HG03354 (cell line): ENCODE measurements at regions not wholly inside any gene's neighbourhood (a gene's known extent, or its start where the extent isn't known, plus 50 kb on each side); places are given as distances from the start of the nearest gene placed in this dataset.

Source experiments
- ATAC-seq: cut with Tn5 transposase; IDR thresholded peaks from one replicate; pipeline ENCODE4 v1.9.1; 2021; ENCODE audit warnings: mild to moderate bottlenecking; ENCODE audit not compliant: unreplicated experiment, poor library complexity, severe bottlenecking

GRCh38 chrX:45769761-45770582 is 569.3 kb upstream of the DIPK2B start:
- ATAC-seq, result peak; percentile 88

- no peak for ATAC-seq
Observed at GRCh38 chrX:45768666-45769236, 568.1 kb upstream of the DIPK2B start.

GRCh38 chrX:45766981-45767501 is 566.4 kb upstream of the DIPK2B start:
- no peak for ATAC-seq

GRCh38 chrX:45765767-45766166 is 565.1 kb upstream of the DIPK2B start:
- ATAC-seq, result no peak

GRCh38 chrX:45765281-45765680 is 564.6 kb upstream of the DIPK2B start:
- no peak for ATAC-seq

- ATAC-seq, result no peak
Observed at GRCh38 chrX:45762699-45763647, 562.3 kb upstream of the DIPK2B start.

GRCh38 chrX:45761920-45762319 is 561.2 kb upstream of the DIPK2B start:
- no peak for ATAC-seq

- no peak for ATAC-seq
Observed at GRCh38 chrX:45760187-45760742, 559.6 kb upstream of the DIPK2B start.

- ATAC-seq, result peak; percentile 83
Observed at GRCh38 chrX:45758738-45759397, 558.2 kb upstream of the DIPK2B start.

- ATAC-seq, result peak; percentile 37
Observed at GRCh38 chrX:45758319-45758718, 557.6 kb upstream of the DIPK2B start.

- ATAC-seq, result no peak
Observed at GRCh38 chrX:45757272-45757671, 556.6 kb upstream of the DIPK2B start.

GRCh38 chrX:45756557-45756956 is 555.9 kb upstream of the DIPK2B start:
- ATAC-seq, result no peak

- no peak for ATAC-seq
Observed at GRCh38 chrX:45755703-45756102, 555.0 kb upstream of the DIPK2B start.

GRCh38 chrX:45751156-45751555 is 550.5 kb upstream of the DIPK2B start:
- ATAC-seq, result no peak

GRCh38 chrX:45750639-45751038 is 550.0 kb upstream of the DIPK2B start:
- no peak for ATAC-seq

GRCh38 chrX:45749375-45749774 is 548.7 kb upstream of the DIPK2B start:
- ATAC-seq, result no peak

GRCh38 chrX:45748369-45748774 is 547.7 kb upstream of the DIPK2B start:
- no peak for ATAC-seq

GRCh38 chrX:45747905-45748304 is 547.2 kb upstream of the DIPK2B start:
- no peak for ATAC-seq

GRCh38 chrX:45745479-45745878 is 544.8 kb upstream of the DIPK2B start:
- ATAC-seq, result no peak
